HUES48 (cell line): ENCODE measurements at regions not wholly inside any gene's neighbourhood (a gene's known extent, or its start where the extent isn't known, plus 50 kb on each side); places are given as distances from the start of the nearest gene placed in this dataset.
"Not testable (repeated sequence)": the region's sequence is repeated elsewhere in the genome, so short reads cannot be mapped to it uniquely, and the experiment has no call there.

Experiments used
- H3K27ac ChIP-seq: one replicate; pipeline ENCODE4 v1.7.0; 2013; ENCODE audit warnings: low read depth, low read length, inconsistent platforms
- H3K27me3 ChIP-seq: 2 replicates; pipeline ENCODE4 v1.6.1; 2013; ENCODE audit warnings: mild to moderate bottlenecking, low read length; ENCODE audit not compliant: control insufficient read depth, insufficient read depth
- H3K36me3 ChIP-seq: 2 replicates; pipeline ENCODE4 v1.6.1; 2013; ENCODE audit warnings: low read length; ENCODE audit not compliant: control insufficient read depth, insufficient read depth
- H3K4me1 ChIP-seq: 2 replicates; pipeline ENCODE4 v1.6.1; 2013; ENCODE audit warnings: mild to moderate bottlenecking, low read length; ENCODE audit not compliant: control insufficient read depth, insufficient read depth
- H3K4me3 ChIP-seq: 2 replicates; pipeline ENCODE4 v1.5.1; 2013; ENCODE audit warnings: mild to moderate bottlenecking, low read depth, low read length
- H3K9ac ChIP-seq: 2 replicates; pipeline ENCODE4 v1.6.1; 2013; ENCODE audit warnings: mild to moderate bottlenecking, low read depth, low read length, moderate library complexity
- H3K9me3 ChIP-seq: 2 replicates; pipeline ENCODE4 v1.6.1; 2013; ENCODE audit warnings: low read length; ENCODE audit not compliant: control insufficient read depth, insufficient read depth

GRCh38 chr4:17246656-17247055 lies 265.2 kb downstream of the QDPR start:
- Histone ChIP-seq H3K27me3 (no peaks in the 10 kb centered on the region), H3K36me3 (no peaks in the 10 kb centered on the region), H3K9ac (no peak overlapping the region), H3K4me3 (no peak overlapping the region), H3K27ac (no peak overlapping the region), H3K9me3 (no peaks in the 10 kb centered on the region), H3K4me1 (no peaks in the 10 kb centered on the region; the same call in 1 of the 2 replicates)

GRCh38 chr4:17241835-17242234 lies 270.1 kb downstream of the QDPR start:
- H3K4me3 ChIP-seq: no peak overlapping the region
- H3K27ac ChIP-seq: no peak overlapping the region
- no peaks in the 10 kb centered on the region for H3K36me3 ChIP-seq
- no peaks in the 10 kb centered on the region for H3K9me3 ChIP-seq
- no peaks in the 10 kb centered on the region for H3K4me1 ChIP-seq
- no peak overlapping the region for H3K9ac ChIP-seq
- H3K27me3 ChIP-seq: no peaks in the 10 kb centered on the region

GRCh38 chr4:17238633-17239032 lies 273.3 kb downstream of the QDPR start:
- no peak overlapping the region for H3K27ac ChIP-seq
- H3K9ac ChIP-seq: no peak overlapping the region
- H3K4me3 ChIP-seq: no peak overlapping the region
- no peaks in the 10 kb centered on the region for H3K36me3 ChIP-seq
- no peaks in the 10 kb centered on the region for H3K9me3 ChIP-seq
- no peaks in the 10 kb centered on the region for H3K27me3 ChIP-seq
- peaks cover 7% of the 10 kb centered on the region for H3K4me1 ChIP-seq

GRCh38 chr4:17236686-17237085 lies 275.2 kb downstream of the QDPR start:
- H3K27ac ChIP-seq: no peak overlapping the region
- no peaks in the 10 kb centered on the region for H3K9me3 ChIP-seq
- H3K27me3 ChIP-seq: no peaks in the 10 kb centered on the region
- no peak overlapping the region for H3K9ac ChIP-seq
- H3K4me1 ChIP-seq: peaks cover 7% of the 10 kb centered on the region
- H3K4me3 ChIP-seq: no peak overlapping the region
- H3K36me3 ChIP-seq: no peaks in the 10 kb centered on the region

DNA sequence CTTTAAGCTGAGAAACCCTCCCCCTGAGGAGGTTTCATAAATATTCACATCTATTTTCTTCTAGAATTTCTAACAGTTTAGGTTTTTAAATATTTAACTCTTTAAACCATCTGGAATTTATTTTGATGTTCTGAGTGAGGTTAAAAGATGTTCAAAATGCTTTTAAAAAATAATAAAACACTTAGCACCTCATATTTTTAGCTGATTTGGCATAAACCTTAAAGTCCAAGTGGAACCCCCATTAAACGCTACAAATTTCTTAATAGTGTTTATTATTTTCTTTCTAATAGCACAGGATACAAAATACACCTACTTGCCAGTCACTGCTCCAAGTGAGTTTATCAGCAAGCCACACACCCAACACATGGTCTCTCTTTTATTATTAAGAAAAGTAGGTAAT lies 277.2 kb downstream of the QDPR start:
- H3K9ac ChIP-seq: no peak overlapping the region
- no peaks in the 10 kb centered on the region for H3K27me3 ChIP-seq
- no peaks in the 10 kb centered on the region for H3K9me3 ChIP-seq
- no peaks in the 10 kb centered on the region for H3K36me3 ChIP-seq
- H3K4me1 ChIP-seq: peaks cover 7% of the 10 kb centered on the region
- H3K4me3 ChIP-seq: no peak overlapping the region
- H3K27ac ChIP-seq: no peak overlapping the region

- H3K9me3 ChIP-seq: no peaks in the 10 kb centered on the region
Observed at GRCh38 chr4:17232566-17233253, 279.2 kb downstream of the QDPR start.

DNA sequence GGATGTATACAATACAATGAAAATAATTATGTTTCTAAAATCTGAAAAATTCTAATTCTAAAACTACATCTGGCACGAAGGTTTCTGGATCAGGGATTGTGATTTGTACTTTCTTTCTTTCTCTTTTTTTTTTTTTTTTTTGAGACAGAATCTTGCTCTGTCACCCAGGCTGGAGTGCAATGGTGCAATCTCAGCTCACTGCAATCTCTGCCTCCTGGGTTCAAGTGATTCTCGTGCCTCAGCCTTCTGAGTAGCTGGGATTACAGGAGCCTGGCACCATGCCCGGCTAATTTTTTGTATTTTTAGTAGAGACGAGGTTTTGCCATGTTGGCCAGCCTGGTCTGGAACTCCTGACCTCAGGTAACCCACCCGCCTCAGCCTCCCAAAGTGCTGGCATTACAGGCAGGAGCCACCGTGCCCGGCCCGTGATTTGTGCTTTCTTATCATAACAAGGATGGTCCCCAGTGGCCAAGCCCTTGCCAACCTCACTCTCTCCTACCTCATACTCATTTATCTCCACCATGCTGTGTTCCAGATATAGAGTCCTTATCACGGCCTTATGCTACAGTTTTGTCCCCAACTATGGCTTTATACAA lies 279.9 kb downstream of the QDPR start:
- H3K4me3 ChIP-seq, H3K9ac ChIP-seq, H3K27ac ChIP-seq, H3K36me3 ChIP-seq, H3K4me1 ChIP-seq, H3K9me3 ChIP-seq, H3K27me3 ChIP-seq: not testable (repeated sequence)

More at GRCh38 chr4:17232566-17233253, 279.2 kb downstream of the QDPR start:
- H3K9ac ChIP-seq: no peak overlapping the region
- H3K27me3 ChIP-seq: no peaks in the 10 kb centered on the region
- H3K4me3 ChIP-seq: no peak overlapping the region
- peaks cover 7% of the 10 kb centered on the region for H3K4me1 ChIP-seq
- no peak overlapping the region for H3K27ac ChIP-seq
- no peaks in the 10 kb centered on the region for H3K36me3 ChIP-seq

- no peak overlapping the region for H3K4me3 ChIP-seq
- H3K9me3 ChIP-seq: no peaks in the 10 kb centered on the region
- H3K9ac ChIP-seq: no peak overlapping the region
- no peaks in the 10 kb centered on the region for H3K27me3 ChIP-seq
- H3K36me3 ChIP-seq: no peaks in the 10 kb centered on the region
- H3K27ac ChIP-seq: no peak overlapping the region
- peaks cover 7% of the 10 kb centered on the region for H3K4me1 ChIP-seq
Observed at GRCh38 chr4:17230727-17231126, 281.2 kb downstream of the QDPR start.

DNA sequence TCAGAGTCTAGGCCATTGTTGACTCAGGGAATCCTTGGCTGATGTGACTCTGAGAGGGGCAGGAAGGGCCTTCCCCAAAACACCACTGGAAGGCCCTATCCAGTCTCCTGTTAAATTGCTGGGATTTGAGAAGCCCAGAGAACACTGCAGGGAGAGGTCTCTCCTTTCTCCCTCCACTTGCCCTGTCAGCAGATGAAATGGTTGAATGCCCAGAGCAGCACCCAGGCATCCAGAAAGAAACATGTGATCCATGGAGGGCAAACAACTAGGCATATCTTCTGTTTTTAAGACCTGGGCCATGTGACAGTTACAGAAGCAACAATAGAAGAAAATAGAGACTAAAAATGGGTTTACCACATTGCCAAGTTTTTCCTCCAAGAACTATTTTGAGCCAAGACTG lies 291.1 kb downstream of the QDPR start:
- no peaks in the 10 kb centered on the region for H3K4me1 ChIP-seq
- no peaks in the 10 kb centered on the region for H3K9me3 ChIP-seq
- no peak overlapping the region for H3K4me3 ChIP-seq
- no peaks in the 10 kb centered on the region for H3K36me3 ChIP-seq
- H3K27ac ChIP-seq: no peak overlapping the region
- H3K9ac ChIP-seq: no peak overlapping the region
- no peaks in the 10 kb centered on the region for H3K27me3 ChIP-seq

DNA sequence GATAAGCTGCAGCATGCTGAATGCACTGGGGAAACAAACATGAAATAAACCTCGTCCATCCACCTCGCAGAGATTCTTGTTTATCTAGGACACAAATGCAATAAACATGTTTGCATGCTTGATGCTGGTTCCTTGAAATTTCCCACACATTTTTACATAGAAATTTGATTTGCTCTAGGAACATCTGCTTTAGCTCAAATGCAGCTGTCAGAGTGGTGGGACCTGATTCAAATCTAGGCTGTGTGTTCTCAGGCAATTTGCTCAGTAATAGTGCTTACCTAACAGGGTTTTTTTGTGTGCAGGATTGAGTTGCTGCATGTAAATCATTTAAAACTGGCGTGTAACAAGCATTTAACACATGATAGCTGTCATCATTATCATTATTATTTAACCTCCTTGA lies 293.1 kb downstream of the QDPR start:
- H3K9me3 ChIP-seq: peaks cover 17% of the 10 kb centered on the region
- no peaks in the 10 kb centered on the region for H3K4me1 ChIP-seq
- H3K27ac ChIP-seq: no peak overlapping the region
- no peak overlapping the region for H3K9ac ChIP-seq
- no peaks in the 10 kb centered on the region for H3K27me3 ChIP-seq
- no peaks in the 10 kb centered on the region for H3K36me3 ChIP-seq
- no peak overlapping the region for H3K4me3 ChIP-seq

GRCh38 chr4:17206829-17207801 lies 304.8 kb downstream of the QDPR start:
- Histone ChIP-seq H3K4me3 (no peak overlapping the region), H3K4me1 (no peaks in the 10 kb centered on the region), H3K27ac (no peak overlapping the region), H3K9me3 (no peaks in the 10 kb centered on the region), H3K9ac (no peak overlapping the region), H3K36me3 (no peaks in the 10 kb centered on the region), H3K27me3 (no peaks in the 10 kb centered on the region)
